HK-2 (cell line): ENCODE measurements at regions not wholly inside any gene's neighbourhood (a gene's known extent, or its start where the extent isn't known, plus 50 kb on each side); places are given as distances from the start of the nearest gene placed in this dataset.

ENCODE experiments used
- DNase-seq: peaks from one replicate; pipeline ENCODE4 v3.0.0-alpha.2; 2018; ENCODE audit not compliant: unreplicated experiment

GRCh38 chr3:124441766-124442165 is 288.5 kb upstream of the UMPS start:
- DNase-seq: no peak

GRCh38 chr3:124442463-124442862 is 287.8 kb upstream of the UMPS start:
- no peak for DNase-seq

- DNase-seq: no peak
Observed at GRCh38 chr3:124443446-124443845, 286.8 kb upstream of the UMPS start.

DNA sequence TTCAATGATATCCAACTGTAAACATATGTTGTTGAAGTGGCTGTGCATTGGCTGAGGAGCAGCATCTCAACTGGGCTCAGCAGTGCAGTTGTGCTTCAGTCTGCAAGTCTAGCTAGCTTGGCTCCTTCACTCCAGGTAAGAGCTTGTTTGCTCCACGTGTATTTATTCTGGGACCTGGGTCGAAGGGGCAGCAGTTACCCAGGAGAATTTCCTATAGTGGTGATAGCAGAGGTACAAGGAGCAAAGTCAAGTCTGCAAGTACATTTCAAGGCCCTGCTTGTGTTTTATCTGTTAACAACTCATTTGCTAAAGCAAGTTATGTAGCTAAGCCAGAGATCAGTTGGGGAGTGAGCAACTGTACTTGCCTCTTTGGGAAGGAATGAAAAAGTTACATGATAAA is 286.2 kb upstream of the UMPS start:
- no peak for DNase-seq

- DNase-seq: no peak
Observed at GRCh38 chr3:124444896-124445295, 285.4 kb upstream of the UMPS start.

- no peak for DNase-seq
Observed at GRCh38 chr3:124447845-124448244, 282.4 kb upstream of the UMPS start.

GRCh38 chr3:124448954-124449353 is 281.3 kb upstream of the UMPS start:
- DNase-seq: no peak

- no peak for DNase-seq
Observed at GRCh38 chr3:124450366-124450765, 279.9 kb upstream of the UMPS start.

- DNase-seq: no peak
Observed at GRCh38 chr3:124451630-124452317, 278.5 kb upstream of the UMPS start.

DNA sequence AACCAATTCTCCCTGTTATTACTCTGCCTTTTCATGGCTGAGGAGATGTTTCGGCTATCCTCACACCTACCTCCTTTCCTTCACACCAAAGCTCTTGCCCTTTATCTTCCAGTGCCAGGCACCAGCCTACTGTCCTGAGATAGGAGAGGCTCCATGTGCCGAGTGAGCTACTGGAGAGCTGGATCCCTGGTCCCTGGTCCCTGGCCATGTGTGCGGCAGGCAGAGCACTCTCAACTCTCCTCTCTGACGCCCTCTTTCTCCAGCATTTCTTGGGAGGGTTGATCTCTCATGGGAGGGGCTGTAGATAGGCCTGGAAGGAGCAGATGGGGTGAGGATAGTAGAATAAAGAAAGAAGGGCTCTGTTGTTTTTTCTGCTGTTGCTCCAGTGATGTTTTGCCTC is 277.1 kb upstream of the UMPS start:
- DNase-seq: no peak

GRCh38 chr3:124455891-124456290 is 274.4 kb upstream of the UMPS start:
- no peak for DNase-seq

DNA sequence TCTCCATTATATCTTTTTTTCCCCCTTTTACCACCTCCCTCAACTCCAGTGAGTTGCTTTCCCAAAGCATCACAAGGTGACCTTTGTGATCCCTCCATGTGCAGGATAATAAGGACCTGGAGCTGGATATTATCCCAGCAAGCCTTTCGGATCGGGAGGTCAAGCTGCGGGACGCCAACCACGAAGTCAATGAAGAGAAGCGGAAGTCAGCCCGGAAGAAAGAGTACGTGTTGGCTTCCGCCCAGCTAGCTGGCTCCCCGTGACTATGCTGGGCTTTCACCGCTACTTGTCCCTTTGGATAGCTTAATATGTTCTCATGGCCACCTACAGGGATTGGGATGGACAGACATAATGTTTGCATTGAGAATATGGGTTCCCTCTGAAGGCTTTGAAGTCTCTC is 273.7 kb upstream of the UMPS start:
- no peak for DNase-seq

DNA sequence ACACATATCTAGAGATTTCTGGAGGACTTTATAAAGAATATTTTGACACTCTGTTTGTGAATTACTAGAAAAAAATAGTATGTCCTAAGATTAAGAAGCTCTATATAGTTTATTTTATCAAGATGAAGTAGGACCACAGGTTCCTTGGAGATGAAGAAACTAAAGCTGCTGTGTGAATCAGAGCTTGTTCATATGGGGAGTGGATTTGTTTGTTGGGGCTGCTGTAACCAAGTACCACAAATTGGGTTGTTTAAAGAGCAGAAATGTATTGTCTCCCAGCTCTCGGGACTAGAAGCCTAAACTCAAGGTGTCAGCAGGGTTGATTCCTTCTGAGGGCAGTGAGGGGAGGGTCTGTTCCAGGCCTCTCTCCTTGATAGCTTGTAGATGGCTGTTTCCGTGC is 270.6 kb upstream of the UMPS start:
- DNase-seq: no peak

- DNase-seq: no peak
Observed at GRCh38 chr3:124461126-124461525, 269.1 kb upstream of the UMPS start.

GRCh38 chr3:124461838-124462632 is 268.2 kb upstream of the UMPS start:
- no peak for DNase-seq

- no peak for DNase-seq
Observed at GRCh38 chr3:124463234-124463633, 267.0 kb upstream of the UMPS start.

- peak; percentile 65 for DNase-seq
Observed at GRCh38 chr3:124467980-124468902, 262.0 kb upstream of the UMPS start.

GRCh38 chr3:124469555-124469954 is 260.7 kb upstream of the UMPS start:
- DNase-seq: no peak

- no peak for DNase-seq
Observed at GRCh38 chr3:124478830-124479229, 251.4 kb upstream of the UMPS start.

DNA sequence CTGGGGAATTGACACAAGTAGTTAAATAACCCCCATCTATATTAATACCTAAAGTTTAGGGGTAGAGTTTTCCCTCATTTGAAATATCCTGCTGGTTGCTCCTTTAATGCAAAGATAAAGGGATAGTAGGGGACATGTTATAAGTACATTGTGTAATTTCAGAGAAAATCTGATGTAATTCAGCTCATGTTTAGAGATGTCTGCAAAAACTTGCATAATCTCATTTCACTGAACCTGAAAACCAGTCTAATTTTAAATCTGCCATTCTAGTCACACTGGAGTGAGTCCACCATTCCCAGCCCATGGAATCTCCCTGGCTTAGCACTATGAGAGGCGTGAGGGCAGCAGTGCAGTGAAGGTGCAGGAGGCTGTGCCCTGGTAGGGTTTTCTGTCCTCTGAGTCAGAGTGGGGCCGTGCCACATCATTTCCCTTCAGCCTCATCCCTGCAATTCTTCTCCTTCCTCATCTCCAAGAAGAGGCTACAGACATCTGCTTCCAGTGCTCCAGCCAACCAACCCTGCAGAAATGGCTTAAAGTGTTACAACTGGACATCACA is 246.3 kb upstream of the UMPS start:
- DNase-seq: peak; percentile 41

DNA sequence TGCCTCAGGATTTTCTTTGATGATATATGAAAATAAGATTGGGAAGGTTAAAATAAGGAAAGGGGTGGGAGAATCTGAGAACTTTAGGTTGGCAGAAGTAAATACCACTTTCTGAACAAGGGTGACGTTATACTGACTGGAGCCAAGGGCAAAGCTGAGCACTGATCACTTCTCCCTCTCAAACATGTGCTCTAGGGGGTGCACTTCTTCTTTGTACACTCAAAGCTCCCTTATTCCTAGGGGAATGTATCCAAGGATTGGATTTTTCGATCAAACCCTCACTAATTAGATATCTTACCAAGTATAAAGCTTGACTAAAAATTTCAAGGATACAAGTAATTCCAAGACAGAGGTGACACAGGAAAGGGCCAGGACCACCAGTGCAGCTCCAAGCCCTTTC is 243.9 kb upstream of the UMPS start:
- DNase-seq: no peak

- no peak for DNase-seq
Observed at GRCh38 chr3:124489506-124489905, 240.7 kb upstream of the UMPS start.
